HG03460 (cell line): ENCODE measurements at regions not wholly inside any gene's neighbourhood (a gene's known extent, or its start where the extent isn't known, plus 50 kb on each side); places are given as distances from the start of the nearest gene placed in this dataset.
"Not testable (repeated sequence)": the region's sequence is repeated elsewhere in the genome, so short reads cannot be mapped to it uniquely, and the experiment has no call there.

Source experiments
- ATAC-seq: cut with Tn5 transposase; IDR thresholded peaks from one replicate; pipeline ENCODE4 v1.9.1; 2021; ENCODE audit not compliant: unreplicated experiment

GRCh38 chr5:15106530-15107283 lies 235.1 kb upstream of the ANKH start:
- no peak for ATAC-seq

GRCh38 chr5:15105799-15106393 lies 234.3 kb upstream of the ANKH start:
- ATAC-seq, result peak; percentile 91

GRCh38 chr5:15103864-15104263 lies 232.3 kb upstream of the ANKH start:
- no peak for ATAC-seq

GRCh38 chr5:15103130-15103529 lies 231.6 kb upstream of the ANKH start:
- no peak for ATAC-seq

GRCh38 chr5:15097552-15097951 lies 226.0 kb upstream of the ANKH start:
- ATAC-seq, result no peak

GRCh38 chr5:15096686-15097085 lies 225.1 kb upstream of the ANKH start:
- ATAC-seq, result not testable (repeated sequence)

- ATAC-seq, result no peak
These were observed 221.2 kb upstream of the ANKH start for GRCh38 chr5:15092801-15093200.

GRCh38 chr5:15085671-15086070 lies 214.1 kb upstream of the ANKH start:
- ATAC-seq, result no peak

- no peak for ATAC-seq
These were observed 210.5 kb upstream of the ANKH start for GRCh38 chr5:15082096-15082495.

GRCh38 chr5:15080219-15080618 lies 208.6 kb upstream of the ANKH start:
- ATAC-seq, result no peak

- ATAC-seq, result no peak
These were observed 208.0 kb upstream of the ANKH start for GRCh38 chr5:15079566-15079965.

- no peak for ATAC-seq
These were observed 203.1 kb upstream of the ANKH start for GRCh38 chr5:15074651-15075050.

- no peak for ATAC-seq
These were observed 201.9 kb upstream of the ANKH start for GRCh38 chr5:15073453-15073852.

- ATAC-seq, result no peak
These were observed 199.3 kb upstream of the ANKH start for GRCh38 chr5:15070907-15071306.

- ATAC-seq, result no peak
These were observed 197.9 kb upstream of the ANKH start for GRCh38 chr5:15069407-15069905.

GRCh38 chr5:15065091-15065490 lies 193.5 kb upstream of the ANKH start:
- ATAC-seq, result no peak

- no peak for ATAC-seq
These were observed 192.8 kb upstream of the ANKH start for GRCh38 chr5:15064396-15064795.

- no peak for ATAC-seq
These were observed 185.5 kb upstream of the ANKH start for GRCh38 chr5:15056988-15057592.

- ATAC-seq, result no peak
These were observed 172.9 kb upstream of the ANKH start for GRCh38 chr5:15044521-15044920.

GRCh38 chr5:15037247-15037908 lies 165.8 kb upstream of the ANKH start:
- ATAC-seq, result no peak

- ATAC-seq, result no peak
These were observed 162.8 kb upstream of the ANKH start for GRCh38 chr5:15034379-15034778.

GRCh38 chr5:15031180-15031579 lies 159.6 kb upstream of the ANKH start:
- no peak for ATAC-seq
